ENCODE measurements at regions not wholly inside any gene's neighbourhood (a gene's known extent, or its start where the extent isn't known, plus 50 kb on each side); places are given as distances from the start of the nearest gene placed in this dataset.
"Not testable (repeated sequence)": the region's sequence is repeated elsewhere in the genome, so short reads cannot be mapped to it uniquely, and the experiment has no call there.

DNA sequence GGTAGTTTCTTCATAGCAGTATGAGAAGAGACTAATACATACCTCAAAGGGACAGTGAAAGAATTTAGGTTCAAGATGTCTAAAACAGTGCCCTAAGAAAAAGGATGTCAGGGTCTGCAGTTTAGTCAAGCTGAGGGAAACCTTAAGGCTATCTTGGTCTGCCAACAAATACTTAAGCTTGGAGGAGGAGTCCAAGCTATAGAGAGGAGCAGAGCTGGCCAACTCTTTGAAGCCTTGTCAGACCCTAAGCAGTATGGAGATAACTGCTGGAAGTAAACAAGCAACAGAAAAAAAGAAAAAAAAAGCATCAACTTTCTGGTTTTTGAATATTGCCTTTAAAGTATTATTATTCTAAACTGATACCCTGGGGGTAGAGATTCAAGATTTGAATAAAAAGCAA lies 1518.1 kb downstream of the GRIK2 start:
- Histone ChIP-seq H3K4me3 (ENCODE audit: insufficient read depth, low read length, poor library complexity, severe bottlenecking) (no peak overlapping the region), H3K9me2 (replicated peaks; ENCODE audit: insufficient read depth, low read length) (no peaks in the 10 kb centered on the region), H3K36me3 (ENCODE audit: low read length) (no peaks in the 10 kb centered on the region), H2AFZ (ENCODE audit: low read depth, low read length, severe bottlenecking) (no peak overlapping the region), H3K27ac (ENCODE audit: low read depth, low read length) (no peak overlapping the region), H4K20me1 (ENCODE audit: low read depth, low read length) (no peaks in the 10 kb centered on the region), H3K4me2 (ENCODE audit: low read depth, low read length, poor library complexity, severe bottlenecking) (no peak overlapping the region), H3F3A (ENCODE audit: insufficient read depth) (no peaks in the 10 kb centered on the region), H3K79me2 (ENCODE audit: insufficient read depth, low read length) (no peaks in the 10 kb centered on the region), H3K9ac (ENCODE audit: low read length) (no peak overlapping the region), H3K27me3 (ENCODE audit: low read length) (no peaks in the 10 kb centered on the region), H3K9me3 (ENCODE audit: insufficient read depth, low read length) (no peaks in the 10 kb centered on the region)
- TF ChIP-seq CTCF (IDR thresholded peaks at IDR 0.05; ENCODE audit: insufficient read depth, low read length, poor library complexity, severe bottlenecking) (no peak), EZH2phosphoT487 (conservative IDR thresholded peaks at IDR 0.05; ENCODE audit: low read length) (no peak)

GRCh38 chr6:102910701-102911139 lies 1517.2 kb downstream of the GRIK2 start:
- not testable (repeated sequence) for H3K4me3 ChIP-seq (ENCODE audit: insufficient read depth, low read length, poor library complexity, severe bottlenecking); H4K20me1 ChIP-seq (ENCODE audit: low read depth, low read length); H3K27me3 ChIP-seq (ENCODE audit: low read length); H2AFZ ChIP-seq (ENCODE audit: low read depth, low read length, severe bottlenecking); H3F3A ChIP-seq (ENCODE audit: insufficient read depth); H3K4me2 ChIP-seq (ENCODE audit: low read depth, low read length, poor library complexity, severe bottlenecking); H3K79me2 ChIP-seq (ENCODE audit: insufficient read depth, low read length); H3K9me3 ChIP-seq (ENCODE audit: insufficient read depth, low read length); H3K36me3 ChIP-seq (ENCODE audit: low read length); H3K9ac ChIP-seq (ENCODE audit: low read length); H3K27ac ChIP-seq (ENCODE audit: low read depth, low read length); H3K9me2 ChIP-seq (replicated peaks; ENCODE audit: insufficient read depth, low read length)

DNA sequence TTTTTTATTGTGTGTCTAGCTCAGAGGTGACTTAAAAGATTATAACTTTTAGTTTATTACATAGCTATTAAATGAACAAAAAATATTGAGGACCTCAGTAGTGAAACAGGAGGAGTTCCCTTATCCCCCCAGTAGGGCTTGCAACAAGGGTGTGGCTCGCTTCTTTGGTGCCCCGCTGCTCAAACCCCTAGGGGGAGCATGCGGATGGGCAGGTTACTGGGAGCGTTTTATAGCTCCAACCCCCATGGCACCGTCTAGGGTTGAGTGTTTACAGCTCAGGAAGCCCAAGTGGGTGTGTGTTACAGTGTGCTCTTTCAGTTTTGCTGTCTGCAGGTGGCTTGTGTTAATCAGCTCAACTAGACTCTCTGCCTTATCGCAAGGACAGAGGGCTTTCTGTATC lies 1513.7 kb downstream of the GRIK2 start:
- Histone ChIP-seq H3F3A (ENCODE audit: insufficient read depth) (no peaks in the 10 kb centered on the region), H3K9me2 (replicated peaks; ENCODE audit: insufficient read depth, low read length) (no peaks in the 10 kb centered on the region), H3K4me2 (ENCODE audit: low read depth, low read length, poor library complexity, severe bottlenecking) (no peak overlapping the region), H3K27me3 (ENCODE audit: low read length) (no peaks in the 10 kb centered on the region), H3K9me3 (ENCODE audit: insufficient read depth, low read length) (no peaks in the 10 kb centered on the region), H4K20me1 (ENCODE audit: low read depth, low read length) (no peaks in the 10 kb centered on the region), H3K36me3 (ENCODE audit: low read length) (no peaks in the 10 kb centered on the region), H3K9ac (ENCODE audit: low read length) (no peak overlapping the region), H3K27ac (ENCODE audit: low read depth, low read length) (no peak overlapping the region), H3K79me2 (ENCODE audit: insufficient read depth, low read length) (no peaks in the 10 kb centered on the region), H2AFZ (ENCODE audit: low read depth, low read length, severe bottlenecking) (no peak overlapping the region), H3K4me3 (ENCODE audit: insufficient read depth, low read length, poor library complexity, severe bottlenecking) (no peak overlapping the region)
- TF ChIP-seq EZH2phosphoT487 (conservative IDR thresholded peaks at IDR 0.05; ENCODE audit: low read length), result no peak
- TF ChIP-seq CTCF (IDR thresholded peaks at IDR 0.05; ENCODE audit: insufficient read depth, low read length, poor library complexity, severe bottlenecking), result no peak

DNA sequence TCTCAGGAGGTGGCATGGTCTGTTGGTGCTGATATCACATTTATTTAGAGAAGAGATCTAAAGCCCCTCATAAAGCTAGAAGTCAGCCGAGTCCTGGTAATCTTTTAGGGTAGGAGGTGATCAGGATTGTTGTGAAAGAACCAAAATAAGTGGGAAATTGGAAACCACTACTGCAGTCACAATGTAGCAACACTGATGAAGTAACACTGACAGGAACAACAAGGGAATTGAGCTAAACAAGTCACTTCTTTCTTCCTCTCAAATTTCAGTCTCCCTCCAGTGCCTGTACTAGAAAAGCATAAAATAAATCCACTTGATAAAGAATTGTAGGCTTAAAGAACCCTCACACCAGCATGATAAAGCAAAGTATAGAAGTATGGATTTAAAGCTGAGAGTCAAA lies 1509.0 kb downstream of the GRIK2 start:
- Histone ChIP-seq H3K36me3 (ENCODE audit: low read length) (no peaks in the 10 kb centered on the region), H3F3A (ENCODE audit: insufficient read depth) (no peaks in the 10 kb centered on the region), H4K20me1 (ENCODE audit: low read depth, low read length) (no peaks in the 10 kb centered on the region), H3K4me3 (ENCODE audit: insufficient read depth, low read length, poor library complexity, severe bottlenecking) (no peak overlapping the region), H3K9me3 (ENCODE audit: insufficient read depth, low read length) (no peaks in the 10 kb centered on the region), H3K27me3 (ENCODE audit: low read length) (no peaks in the 10 kb centered on the region), H2AFZ (ENCODE audit: low read depth, low read length, severe bottlenecking) (no peak overlapping the region), H3K4me2 (ENCODE audit: low read depth, low read length, poor library complexity, severe bottlenecking) (no peak overlapping the region), H3K9ac (ENCODE audit: low read length) (no peak overlapping the region), H3K79me2 (ENCODE audit: insufficient read depth, low read length) (no peaks in the 10 kb centered on the region), H3K27ac (ENCODE audit: low read depth, low read length) (no peak overlapping the region), H3K9me2 (replicated peaks; ENCODE audit: insufficient read depth, low read length) (no peaks in the 10 kb centered on the region)
- TF ChIP-seq CTCF (IDR thresholded peaks at IDR 0.05; ENCODE audit: insufficient read depth, low read length, poor library complexity, severe bottlenecking) (no peak), EZH2phosphoT487 (conservative IDR thresholded peaks at IDR 0.05; ENCODE audit: low read length) (no peak)
